Mesodermal cell (in vitro differentiated cells): ENCODE measurements at regions not wholly inside any gene's neighbourhood (a gene's known extent, or its start where the extent isn't known, plus 50 kb on each side); places are given as distances from the start of the nearest gene placed in this dataset.

Source experiments
- H3K27ac ChIP-seq: 2 replicates; pipeline ENCODE4 v1.7.0; 2013; ENCODE audit warnings: mild to moderate bottlenecking, low read depth, low read length, moderate library complexity; ENCODE audit not compliant: severe bottlenecking
- H3K36me3 ChIP-seq: 2 replicates; pipeline ENCODE4 v1.7.1; 2013; ENCODE audit warnings: mild to moderate bottlenecking, low read length, moderate library complexity; ENCODE audit not compliant: control insufficient read depth, insufficient read depth
- H3K4me1 ChIP-seq: one replicate; pipeline ENCODE4 v1.7.1; 2013; ENCODE audit warnings: mild to moderate bottlenecking, low read length; ENCODE audit not compliant: insufficient read depth, control insufficient read depth, poor library complexity, severe bottlenecking
- H3K4me3 ChIP-seq: 2 replicates; pipeline ENCODE4 v1.7.0; 2013; ENCODE audit warnings: low read length, control low read depth, mild to moderate bottlenecking; ENCODE audit not compliant: insufficient read depth, poor library complexity, severe bottlenecking; ENCODE audit errors: extremely low read depth
- H3K9me3 ChIP-seq: 2 replicates; pipeline ENCODE4 v1.7.1; 2013; ENCODE audit warnings: mild to moderate bottlenecking, low read length, moderate library complexity; ENCODE audit not compliant: control insufficient read depth
- WGBS, 2 experiments: methylation state at CpG; one replicate each; pipeline ENCODE4 v1.1.5; 2013; ENCODE audit warnings: missing lambda C conversion rate in 2 of 2; ENCODE audit not compliant: insufficient coverage in 2 of 2; 5-methylcytosine and 5-hydroxymethylcytosine counted together

DNA sequence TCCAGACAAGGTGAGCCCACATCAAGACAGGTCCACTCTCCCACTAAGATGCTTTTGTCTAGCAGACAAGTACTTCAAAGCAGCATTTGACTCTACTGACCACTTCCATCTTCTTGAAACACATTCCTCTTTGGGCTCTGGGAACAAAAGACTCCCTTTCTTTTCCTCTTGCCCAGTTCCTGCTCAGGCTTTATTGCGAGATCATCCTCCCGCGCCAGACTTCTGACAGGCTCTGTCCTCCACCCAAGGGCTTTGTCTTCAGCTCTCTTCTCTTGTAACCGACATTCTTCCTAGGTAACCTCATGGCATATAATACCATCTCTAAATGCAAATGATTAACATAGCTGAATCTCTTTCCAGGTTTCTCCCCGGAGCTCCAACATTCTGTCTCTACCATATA lies 85.8 kb downstream of the NUDT12 start:
- H3K36me3 ChIP-seq: no peaks in the 10 kb centered on the region

DNA sequence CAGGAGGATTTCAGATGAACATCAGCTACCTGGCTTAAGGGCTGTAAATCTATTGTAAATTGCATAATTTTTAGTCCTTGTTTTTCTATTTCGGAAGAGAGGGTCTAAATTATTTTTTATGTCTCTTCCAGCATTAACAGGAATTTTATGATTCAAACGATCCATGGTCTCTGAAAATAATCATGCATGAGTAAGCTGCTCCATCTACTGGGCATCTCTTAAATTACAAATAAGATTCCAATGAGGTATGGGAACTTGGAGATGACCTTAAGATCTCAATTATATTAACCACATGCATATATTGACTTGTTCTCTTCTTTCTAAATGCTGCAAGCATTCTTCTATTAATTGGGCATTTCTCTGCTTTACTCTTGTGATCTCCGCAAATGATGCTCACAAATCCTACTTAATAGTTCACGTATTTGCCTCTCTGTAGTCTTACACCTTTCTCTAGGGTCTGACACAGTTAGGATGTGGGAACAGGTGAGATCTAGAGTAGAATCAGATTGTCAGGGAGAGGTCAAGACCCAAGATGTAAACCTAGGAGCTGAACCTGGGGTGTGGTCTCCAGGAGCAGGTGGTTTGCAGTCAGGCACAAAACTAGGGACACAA lies 86.9 kb downstream of the NUDT12 start:
- no peaks in the 10 kb centered on the region for H3K4me1 ChIP-seq
- H3K9me3 ChIP-seq: no peaks in the 10 kb centered on the region
- H3K36me3 ChIP-seq: no peaks in the 10 kb centered on the region
- WGBS, 2 experiments: 77% methylated on average over 2 of the region's 4 CpGs; no CpG with 5 or more reads in 1 of the 2 experiments
- no peak overlapping the region for H3K27ac ChIP-seq
- H3K4me3 ChIP-seq: no peak overlapping the region

More for the DNA sequence above, 85.8 kb downstream of the NUDT12 start:
- H3K27ac ChIP-seq: no peak overlapping the region
- H3K4me3 ChIP-seq: no peak overlapping the region
- H3K9me3 ChIP-seq: no peaks in the 10 kb centered on the region
- no peaks in the 10 kb centered on the region for H3K4me1 ChIP-seq
- WGBS, 2 experiments: 91 to 100% methylated on average over 1 to 4 of the region's 5 CpGs

- H3K9me3 ChIP-seq: no peaks in the 10 kb centered on the region
- no peak overlapping the region for H3K27ac ChIP-seq
- no peaks in the 10 kb centered on the region for H3K4me1 ChIP-seq
- no peaks in the 10 kb centered on the region for H3K36me3 ChIP-seq
- WGBS, 2 experiments: no CpG with 5 or more reads among the region's 1 CpG
- no peak overlapping the region for H3K4me3 ChIP-seq
Observed at GRCh38 chr5:103474677-103475076, 87.9 kb downstream of the NUDT12 start.

- H3K9me3 ChIP-seq: no peaks in the 10 kb centered on the region
- H3K4me1 ChIP-seq: no peaks in the 10 kb centered on the region
- no peak overlapping the region for H3K4me3 ChIP-seq
- H3K27ac ChIP-seq: no peak overlapping the region
- H3K36me3 ChIP-seq: no peaks in the 10 kb centered on the region
Observed at GRCh38 chr5:103473725-103474124, 88.9 kb downstream of the NUDT12 start.

DNA sequence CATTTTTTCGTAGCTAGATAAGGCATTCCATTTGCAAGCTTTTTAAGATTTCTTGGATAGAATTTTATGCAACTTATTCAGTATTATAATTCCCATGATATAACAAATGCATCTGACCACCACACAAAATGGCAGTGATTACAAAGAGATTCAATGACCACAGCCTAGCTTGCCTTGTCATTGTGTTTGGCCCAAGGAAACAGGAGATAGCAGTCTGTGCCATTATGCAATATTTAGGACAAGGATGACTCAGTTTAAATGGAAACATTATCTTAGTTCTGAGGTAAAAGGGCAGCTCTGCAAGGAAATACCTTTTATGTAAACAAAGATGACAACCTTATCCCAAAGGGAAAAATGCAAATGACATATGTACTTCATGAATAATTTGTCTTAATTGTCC lies 89.8 kb downstream of the NUDT12 start:
- no peaks in the 10 kb centered on the region for H3K9me3 ChIP-seq
- H3K4me1 ChIP-seq: no peaks in the 10 kb centered on the region
- H3K36me3 ChIP-seq: no peaks in the 10 kb centered on the region
- no CpG with 5 or more reads among the region's 1 CpG for WGBS, 2 experiments
- H3K4me3 ChIP-seq: no peak overlapping the region
- no peak overlapping the region for H3K27ac ChIP-seq

DNA sequence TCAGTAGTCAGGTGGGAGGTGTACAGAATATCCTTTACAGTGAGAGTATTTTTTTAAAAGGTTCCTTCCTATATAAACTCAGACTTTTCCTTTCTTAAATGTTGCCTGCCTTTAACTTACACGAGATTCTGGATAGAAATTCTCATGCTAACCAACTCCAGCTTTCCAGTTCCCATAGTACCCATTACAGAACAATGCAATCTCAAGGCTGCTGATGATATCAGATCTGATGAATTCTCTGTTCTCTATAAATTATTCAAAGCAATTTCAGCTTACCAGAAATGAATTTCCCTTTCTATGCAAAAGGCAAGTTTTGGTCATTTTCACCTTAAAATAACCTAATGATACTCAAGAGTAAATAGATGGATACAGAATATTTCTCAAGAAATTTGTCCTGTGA lies 90.3 kb downstream of the NUDT12 start:
- H3K9me3 ChIP-seq: no peaks in the 10 kb centered on the region
- no peaks in the 10 kb centered on the region for H3K4me1 ChIP-seq
- 91 to 100% methylated on average over 1 of the region's 1 CpG for WGBS, 2 experiments
- H3K36me3 ChIP-seq: no peaks in the 10 kb centered on the region
- H3K4me3 ChIP-seq: no peak overlapping the region
- H3K27ac ChIP-seq: no peak overlapping the region

DNA sequence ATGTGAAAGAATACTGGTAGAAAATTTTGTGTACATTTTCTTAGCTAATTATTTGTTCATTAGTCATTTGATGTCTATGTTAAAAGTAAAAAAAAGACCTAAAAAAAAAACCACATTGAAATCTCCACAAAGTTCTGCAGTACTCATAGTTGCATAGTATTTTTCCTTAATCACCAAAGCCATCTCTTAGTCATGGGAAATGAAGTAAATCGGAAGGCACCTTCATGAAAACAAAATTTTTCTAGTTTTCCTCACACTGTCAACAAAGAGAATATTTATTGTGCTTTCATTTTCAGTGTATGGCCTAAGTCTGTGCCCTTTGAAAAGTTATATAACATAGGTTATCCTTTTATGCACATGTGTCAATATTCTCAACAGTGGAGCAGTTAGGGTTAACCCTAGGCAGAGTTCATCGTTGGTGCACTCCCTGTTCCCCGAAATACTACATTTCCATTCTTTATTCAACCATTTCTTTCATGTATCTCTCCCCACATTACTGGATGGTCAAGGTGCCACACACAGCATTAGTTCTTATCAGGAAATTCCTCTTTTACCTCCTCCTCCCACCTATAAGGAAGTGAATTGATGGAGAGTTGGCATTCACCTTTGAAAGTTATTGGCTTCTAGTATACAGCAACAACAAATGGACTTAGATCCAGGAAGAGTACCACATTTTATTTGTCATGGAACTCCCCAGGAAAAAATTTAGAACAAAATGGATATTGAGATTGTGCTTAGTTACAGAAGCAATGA lies 93.1 kb downstream of the NUDT12 start:
- H3K4me1 ChIP-seq: no peaks in the 10 kb centered on the region

DNA sequence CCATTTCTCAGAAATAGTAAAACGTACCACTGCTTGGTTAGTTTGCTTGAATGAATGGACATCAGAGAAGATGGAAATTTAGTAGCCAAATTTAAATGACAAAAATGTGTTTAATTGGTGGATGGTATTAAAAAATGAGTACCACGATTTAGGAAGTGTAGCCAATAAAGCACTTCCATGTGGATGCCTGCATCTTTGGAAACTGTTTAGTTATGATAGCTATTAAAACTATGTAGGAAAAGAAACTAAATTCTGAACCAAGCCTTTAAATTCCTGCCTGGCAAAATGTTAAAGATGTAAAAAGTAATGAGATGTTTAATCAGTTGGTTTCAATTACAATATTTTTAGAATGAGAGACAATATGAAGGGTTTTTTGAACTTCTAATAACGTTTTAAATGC lies 94.8 kb downstream of the NUDT12 start:
- H3K4me3 ChIP-seq: no peak overlapping the region
- 67 to 73% methylated on average over 1 of the region's 3 CpGs for WGBS, 2 experiments
- H3K4me1 ChIP-seq: no peaks in the 10 kb centered on the region
- no peaks in the 10 kb centered on the region for H3K36me3 ChIP-seq
- H3K27ac ChIP-seq: no peak overlapping the region
- H3K9me3 ChIP-seq: no peaks in the 10 kb centered on the region

More for the DNA sequence above, 93.1 kb downstream of the NUDT12 start:
- Histone ChIP-seq H3K36me3 (no peaks in the 10 kb centered on the region), H3K9me3 (no peaks in the 10 kb centered on the region), H3K27ac (no peak overlapping the region), H3K4me3 (no peak overlapping the region)
- 94% methylated on average over 2 of the region's 3 CpGs; no CpG with 5 or more reads in 1 of the 2 experiments for WGBS, 2 experiments

DNA sequence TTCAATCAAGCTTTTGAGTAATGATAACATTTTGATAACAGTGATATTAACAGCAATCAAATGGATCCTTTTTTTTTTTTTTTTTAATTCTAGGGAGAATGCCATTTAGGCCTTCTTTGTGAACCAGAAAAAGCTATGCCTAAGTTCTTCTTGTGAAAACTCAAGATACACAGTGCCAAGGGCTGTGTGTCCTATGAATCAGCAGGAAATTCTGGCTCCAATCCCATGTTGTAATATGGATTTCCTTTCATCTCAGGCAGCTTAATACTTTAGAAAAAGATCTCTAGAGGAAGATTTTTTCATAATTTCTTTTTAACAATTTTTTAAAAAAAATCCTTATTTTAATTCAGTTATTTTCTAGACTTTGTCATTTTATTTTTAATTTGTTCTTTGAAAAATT lies 96.1 kb downstream of the NUDT12 start:
- Histone ChIP-seq H3K9me3 (no peaks in the 10 kb centered on the region), H3K27ac (no peak overlapping the region), H3K4me3 (no peak overlapping the region), H3K4me1 (no peaks in the 10 kb centered on the region), H3K36me3 (no peaks in the 10 kb centered on the region)

DNA sequence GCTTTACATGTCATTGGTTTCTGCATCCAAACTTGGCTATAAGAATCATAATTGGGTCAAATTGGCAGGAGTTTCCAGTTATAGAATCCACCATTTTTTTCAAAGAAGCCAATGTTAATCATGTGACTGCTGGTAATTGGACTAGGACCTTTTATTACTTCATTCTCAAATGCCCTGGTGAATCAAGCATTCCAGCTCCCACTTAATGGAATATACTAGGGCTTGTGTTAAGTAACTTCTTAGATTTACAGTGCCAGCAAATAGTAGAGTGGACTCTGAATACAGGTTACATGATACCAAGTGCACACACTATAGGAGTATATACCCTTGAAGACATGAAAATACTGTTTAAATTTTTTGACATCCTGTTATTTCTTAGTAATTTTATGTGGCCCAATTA lies 96.7 kb downstream of the NUDT12 start:
- H3K4me1 ChIP-seq: no peaks in the 10 kb centered on the region
- no peaks in the 10 kb centered on the region for H3K36me3 ChIP-seq
- H3K4me3 ChIP-seq: no peak overlapping the region
- H3K27ac ChIP-seq: no peak overlapping the region
- H3K9me3 ChIP-seq: no peaks in the 10 kb centered on the region

DNA sequence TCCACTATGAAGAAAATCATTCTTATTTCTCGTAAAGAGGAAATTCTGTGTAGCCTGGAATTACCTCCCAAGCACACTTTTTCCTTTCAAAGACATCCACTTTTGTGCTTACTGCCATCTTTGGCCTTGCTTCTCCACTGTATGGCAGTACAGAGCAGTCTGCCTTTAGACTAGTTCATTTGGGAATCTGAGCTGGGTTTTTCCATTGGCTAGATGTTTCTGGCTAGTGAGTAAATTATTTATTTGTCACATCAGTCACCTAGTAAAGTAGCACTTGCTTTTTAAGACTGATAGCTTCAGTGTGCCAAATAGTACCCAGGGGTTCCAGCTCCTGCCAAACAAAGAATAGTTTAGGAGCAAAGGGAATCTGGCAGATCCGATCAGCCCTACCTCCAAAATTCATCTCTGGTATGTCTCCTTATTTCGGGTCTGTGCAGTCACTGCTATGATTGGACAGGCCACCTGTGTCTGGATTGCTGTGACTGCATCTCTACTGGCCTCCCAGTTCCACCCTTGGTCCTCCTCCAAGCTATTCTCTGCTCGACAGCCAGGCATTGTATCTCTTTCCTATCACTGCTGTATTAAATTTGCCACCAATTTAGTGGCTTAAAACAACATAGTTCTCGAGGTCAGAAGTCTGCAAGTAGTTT lies 97.6 kb downstream of the NUDT12 start:
- H3K9me3 ChIP-seq: no peaks in the 10 kb centered on the region
- H3K36me3 ChIP-seq: no peaks in the 10 kb centered on the region
- H3K4me3 ChIP-seq: no peak overlapping the region
- H3K4me1 ChIP-seq: no peaks in the 10 kb centered on the region
- WGBS, 2 experiments: 88 to 89% methylated on average over 5 of the region's 5 CpGs
- no peak overlapping the region for H3K27ac ChIP-seq
